Calu3 (cell line): ENCODE measurements at regions not wholly inside any gene's neighbourhood (a gene's known extent, or its start where the extent isn't known, plus 50 kb on each side); places are given as distances from the start of the nearest gene placed in this dataset.
"Not testable (repeated sequence)": the region's sequence is repeated elsewhere in the genome, so short reads cannot be mapped to it uniquely, and the experiment has no call there.

ENCODE experiments used
- BruUV-seq: library from RNA; stranded (reverse); fragments of 400-500 nt; replicated peaks from 2 replicates; lab custom pipeline; 2021; lab: Mats Ljungman, UMichigan
- CTCF ChIA-PET: fragments of 300-600 bp; sonication (Branson Sonifier 250); formaldehyde crosslinking; loops from one replicate; lab custom pipeline; 2022; ENCODE audit warnings: antibody characterized with exemption; lab: Charles Lee
- DNase-seq: peaks from one replicate; pipeline ENCODE4 v3.0.0; 2022
- H3K27ac Mint-ChIP-seq: one replicate; pipeline ENCODE4 v1.8.0; 2022; ENCODE audit warnings: mixed read lengths; ENCODE audit not compliant: unreplicated experiment
- H3K27me3 Mint-ChIP-seq: one replicate; pipeline ENCODE4 v1.8.0; 2022; ENCODE audit warnings: mixed read lengths; ENCODE audit not compliant: unreplicated experiment
- H3K36me3 Mint-ChIP-seq: one replicate; pipeline ENCODE4 v1.8.0; 2022; ENCODE audit warnings: mild to moderate bottlenecking, moderate library complexity, mixed read lengths; ENCODE audit not compliant: insufficient read depth, unreplicated experiment
- H3K4me1 Mint-ChIP-seq: one replicate; pipeline ENCODE4 v1.8.0; 2022; ENCODE audit warnings: mild to moderate bottlenecking, low read depth, mixed read lengths; ENCODE audit not compliant: unreplicated experiment
- H3K4me3 Mint-ChIP-seq: one replicate; pipeline ENCODE4 v1.8.0; 2022; ENCODE audit warnings: mild to moderate bottlenecking, low read depth, moderate library complexity, mixed read lengths; ENCODE audit not compliant: unreplicated experiment
- H3K9me3 Mint-ChIP-seq: one replicate; pipeline ENCODE4 v1.8.0; 2022; ENCODE audit warnings: low read depth, mixed read lengths; ENCODE audit not compliant: unreplicated experiment
- intact Hi-C: fragments of 100-400 bp; cut with micrococcal nuclease; formaldehyde crosslinking; loops from one replicate; pipeline ENCODE4 v1.10.0; 2022; ENCODE audit not compliant: unreplicated experiment
- TF ChIP-seq, protein P1 (sequence below): fragments of 200-600 bp; IDR thresholded peaks from one replicate; pipeline ENCODE4 v1.8.0; 2022; ENCODE audit warnings: antibody characterized with exemption; ENCODE audit not compliant: unreplicated experiment

- Mint-ChIP-seq H3K4me3 (no peak overlapping the region), H3K4me1 (no peaks in the 10 kb centered on the region), H3K27me3 (no peaks in the 10 kb centered on the region), H3K36me3 (no peaks in the 10 kb centered on the region), H3K9me3 (peaks cover 10% of the 10 kb centered on the region), H3K27ac (no peak overlapping the region)
- no peak for DNase-seq
- CTCF ChIA-PET: no interaction called here
- TF ChIP-seq, protein P1, sequence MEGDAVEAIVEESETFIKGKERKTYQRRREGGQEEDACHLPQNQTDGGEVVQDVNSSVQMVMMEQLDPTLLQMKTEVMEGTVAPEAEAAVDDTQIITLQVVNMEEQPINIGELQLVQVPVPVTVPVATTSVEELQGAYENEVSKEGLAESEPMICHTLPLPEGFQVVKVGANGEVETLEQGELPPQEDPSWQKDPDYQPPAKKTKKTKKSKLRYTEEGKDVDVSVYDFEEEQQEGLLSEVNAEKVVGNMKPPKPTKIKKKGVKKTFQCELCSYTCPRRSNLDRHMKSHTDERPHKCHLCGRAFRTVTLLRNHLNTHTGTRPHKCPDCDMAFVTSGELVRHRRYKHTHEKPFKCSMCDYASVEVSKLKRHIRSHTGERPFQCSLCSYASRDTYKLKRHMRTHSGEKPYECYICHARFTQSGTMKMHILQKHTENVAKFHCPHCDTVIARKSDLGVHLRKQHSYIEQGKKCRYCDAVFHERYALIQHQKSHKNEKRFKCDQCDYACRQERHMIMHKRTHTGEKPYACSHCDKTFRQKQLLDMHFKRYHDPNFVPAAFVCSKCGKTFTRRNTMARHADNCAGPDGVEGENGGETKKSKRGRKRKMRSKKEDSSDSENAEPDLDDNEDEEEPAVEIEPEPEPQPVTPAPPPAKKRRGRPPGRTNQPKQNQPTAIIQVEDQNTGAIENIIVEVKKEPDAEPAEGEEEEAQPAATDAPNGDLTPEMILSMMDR: no peak
- no TSS peak for BruUV-seq
- intact Hi-C loops: no loop called here
Measured at GRCh38 chr10:125235093-125236069, 75.0 kb upstream of the CTBP2 start.

DNA sequence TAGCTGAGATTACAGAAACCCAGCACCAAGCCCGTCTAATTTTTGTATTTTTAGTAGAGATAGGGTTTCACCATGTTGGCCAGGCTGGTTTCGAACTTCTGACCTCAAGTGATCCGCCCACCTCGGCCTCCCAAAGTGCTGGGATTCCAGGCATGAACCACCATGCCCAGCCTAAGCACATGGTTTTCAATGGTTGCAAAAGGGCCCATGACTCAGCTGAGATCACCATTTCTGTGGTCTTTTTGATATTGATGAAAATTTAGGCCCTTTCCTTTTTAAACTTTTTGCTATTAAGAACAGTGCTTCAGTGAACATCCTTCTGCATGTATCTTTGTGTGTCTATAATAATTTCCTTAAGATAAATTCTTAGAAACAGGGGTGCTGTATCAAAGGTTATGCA is 74.2 kb upstream of the CTBP2 start:
- H3K27ac Mint-ChIP-seq, CTCF ChIA-PET, DNase-seq, H3K4me1 Mint-ChIP-seq, H3K27me3 Mint-ChIP-seq, H3K36me3 Mint-ChIP-seq, intact Hi-C loops, H3K4me3 Mint-ChIP-seq, BruUV-seq: not testable (repeated sequence)
- peaks cover 10% of the 10 kb centered on the region for H3K9me3 Mint-ChIP-seq

DNA sequence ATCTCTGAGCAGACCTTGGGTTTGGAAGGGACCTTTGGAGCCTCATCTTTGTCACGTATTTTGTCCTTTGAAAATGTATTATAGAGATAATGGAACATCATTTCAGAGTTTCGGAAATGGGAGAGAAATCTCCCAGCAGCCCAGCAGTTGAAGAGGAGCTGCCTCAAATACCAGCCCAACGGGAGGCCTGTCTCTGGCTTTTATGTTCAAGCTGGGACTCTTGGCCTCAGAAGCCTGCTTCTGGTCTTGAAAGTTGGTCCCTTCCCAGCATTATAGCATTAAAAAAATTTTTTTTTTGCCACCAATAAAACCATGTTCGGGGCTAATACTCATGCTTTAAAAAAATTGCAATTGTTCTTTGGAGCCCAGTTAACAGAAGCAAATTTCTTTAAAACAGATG is 73.4 kb upstream of the CTBP2 start:
- no peak for DNase-seq
- no peak overlapping the region for H3K4me3 Mint-ChIP-seq
- TF ChIP-seq, protein P1: no peak
- no peak overlapping the region for H3K27ac Mint-ChIP-seq
- CTCF ChIA-PET: no interaction called here
- H3K27me3 Mint-ChIP-seq: no peaks in the 10 kb centered on the region
- no peaks in the 10 kb centered on the region for H3K36me3 Mint-ChIP-seq
- H3K9me3 Mint-ChIP-seq: peaks cover 5% of the 10 kb centered on the region
- intact Hi-C loops: no loop called here
- no peaks in the 10 kb centered on the region for H3K4me1 Mint-ChIP-seq
- BruUV-seq: no TSS peak

- intact Hi-C loops: no loop called here
- H3K27me3 Mint-ChIP-seq: no peaks in the 10 kb centered on the region
- H3K4me3 Mint-ChIP-seq: no peak overlapping the region
- no peaks in the 10 kb centered on the region for H3K9me3 Mint-ChIP-seq
- no peaks in the 10 kb centered on the region for H3K36me3 Mint-ChIP-seq
- no peak overlapping the region for H3K27ac Mint-ChIP-seq
- BruUV-seq: no TSS peak
- CTCF ChIA-PET: no interaction called here
- H3K4me1 Mint-ChIP-seq: no peaks in the 10 kb centered on the region
- no peak for DNase-seq
- TF ChIP-seq, protein P1: no peak
Measured at GRCh38 chr10:125232841-125233240, 72.5 kb upstream of the CTBP2 start.
